ENCODE measurements at regions not wholly inside any gene's neighbourhood (a gene's known extent, or its start where the extent isn't known, plus 50 kb on each side); places are given as distances from the start of the nearest gene placed in this dataset.

DNA sequence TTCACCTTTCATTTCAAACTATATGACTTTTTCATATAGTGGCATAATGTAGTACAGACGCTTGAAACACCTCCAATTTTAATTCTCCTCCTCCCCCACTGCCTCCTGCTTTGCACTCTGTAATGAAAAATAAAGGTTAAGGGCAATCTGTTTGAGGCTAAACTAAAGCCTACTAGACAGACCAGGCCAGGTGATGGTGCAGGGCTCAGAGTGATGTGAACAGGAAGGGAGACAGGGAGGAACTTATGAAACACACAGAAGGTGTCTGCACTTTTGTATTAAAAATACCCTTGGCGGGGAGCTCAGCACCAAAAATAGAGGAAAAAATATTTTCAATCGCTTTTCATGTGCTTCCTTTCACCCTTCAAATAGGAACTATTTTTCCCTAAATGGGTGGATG is 415.4 kb downstream of the LMO4 start:
- POLR2A ChIA-PET: no interaction called here
- no TSS peak for BruUV-seq (replicated peaks)
- Mint-ChIP-seq H3K4me1 (ENCODE audit: insufficient read depth, unreplicated experiment) (no peaks in the 10 kb centered on the region), H3K9me3 (ENCODE audit: unreplicated experiment) (no peaks in the 10 kb centered on the region), H3K36me3 (ENCODE audit: insufficient read depth, unreplicated experiment) (no peaks in the 10 kb centered on the region), H3K27me3 (ENCODE audit: insufficient read depth, unreplicated experiment) (no peaks in the 10 kb centered on the region), H3K4me3 (ENCODE audit: unreplicated experiment) (no peak overlapping the region), H3K27ac (ENCODE audit: low read depth, unreplicated experiment) (no peak overlapping the region)
- DNase-seq (ENCODE audit: unreplicated experiment): no peak
- intact Hi-C loops (cut with micrococcal nuclease): no loop called here
- CTCF ChIA-PET: no interaction called here
- no peak for TF ChIP-seq CTCF (IDR thresholded peaks at IDR 0.05; ENCODE audit: unreplicated experiment)

- BruUV-seq (replicated peaks): no TSS peak
- Mint-ChIP-seq H3K9me3 (ENCODE audit: unreplicated experiment) (no peaks in the 10 kb centered on the region), H3K4me1 (ENCODE audit: insufficient read depth, unreplicated experiment) (no peaks in the 10 kb centered on the region), H3K27me3 (ENCODE audit: insufficient read depth, unreplicated experiment) (no peaks in the 10 kb centered on the region), H3K4me3 (ENCODE audit: unreplicated experiment) (no peak overlapping the region), H3K36me3 (ENCODE audit: insufficient read depth, unreplicated experiment) (no peaks in the 10 kb centered on the region), H3K27ac (ENCODE audit: low read depth, unreplicated experiment) (no peak overlapping the region)
- POLR2A ChIA-PET: no interaction called here
- DNase-seq (ENCODE audit: unreplicated experiment): no peak
- intact Hi-C loops (cut with micrococcal nuclease): no loop called here
- CTCF ChIA-PET: interaction anchor here (0.6 kb wide), 1 partner anchor 94 kb away, joined by 3 read pairs; no protein-coding TSS in a partner anchor
- TF ChIP-seq CTCF (IDR thresholded peaks at IDR 0.05; ENCODE audit: unreplicated experiment): no peak
Measured at GRCh38 chr1:87744763-87745162, 416.1 kb downstream of the LMO4 start.

DNA sequence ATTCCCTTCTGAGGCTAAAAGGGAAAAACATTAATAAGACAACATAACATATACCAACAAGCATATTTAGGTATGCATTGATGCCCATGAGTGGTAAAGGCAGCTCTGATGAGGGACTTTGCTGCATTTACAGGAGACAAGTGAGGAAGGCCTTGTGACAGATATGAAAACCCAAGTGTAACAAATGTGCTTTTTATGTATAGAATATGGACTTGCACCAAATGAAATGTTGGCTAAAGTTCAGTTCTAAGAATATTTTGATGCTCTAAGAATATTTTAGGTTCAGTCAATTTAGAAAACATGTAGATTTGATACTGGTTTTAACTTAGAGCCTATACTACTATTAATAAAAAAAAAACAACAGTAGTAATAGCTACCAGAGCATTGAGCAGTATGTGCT is 424.7 kb downstream of the LMO4 start:
- H3K9me3 Mint-ChIP-seq (ENCODE audit: unreplicated experiment): no peaks in the 10 kb centered on the region
- H3K27me3 Mint-ChIP-seq (ENCODE audit: insufficient read depth, unreplicated experiment): no peaks in the 10 kb centered on the region
- no peaks in the 10 kb centered on the region for H3K4me1 Mint-ChIP-seq (ENCODE audit: insufficient read depth, unreplicated experiment)
- ChIA-PET CTCF (no interaction called here), POLR2A (interaction anchor here (0.6 kb wide), 1 partner anchor 28 kb away, joined by 6 read pairs; no protein-coding TSS in a partner anchor)
- no peak overlapping the region for H3K27ac Mint-ChIP-seq (ENCODE audit: low read depth, unreplicated experiment)
- TF ChIP-seq CTCF (IDR thresholded peaks at IDR 0.05; ENCODE audit: unreplicated experiment): no peak
- intact Hi-C loops (cut with micrococcal nuclease): no loop called here
- no peak for DNase-seq (ENCODE audit: unreplicated experiment)
- no TSS peak for BruUV-seq (replicated peaks)
- H3K36me3 Mint-ChIP-seq (ENCODE audit: insufficient read depth, unreplicated experiment): peaks cover 6% of the 10 kb centered on the region
- H3K4me3 Mint-ChIP-seq (ENCODE audit: unreplicated experiment): no peak overlapping the region

GRCh38 chr1:87754139-87754538 is 425.5 kb downstream of the LMO4 start:
- intact Hi-C loops (cut with micrococcal nuclease): no loop called here
- BruUV-seq (replicated peaks): no TSS peak
- TF ChIP-seq CTCF (IDR thresholded peaks at IDR 0.05; ENCODE audit: unreplicated experiment): no peak
- Mint-ChIP-seq H3K4me3 (ENCODE audit: unreplicated experiment) (no peak overlapping the region), H3K36me3 (ENCODE audit: insufficient read depth, unreplicated experiment) (peaks cover 6% of the 10 kb centered on the region), H3K27ac (ENCODE audit: low read depth, unreplicated experiment) (no peak overlapping the region), H3K4me1 (ENCODE audit: insufficient read depth, unreplicated experiment) (no peaks in the 10 kb centered on the region), H3K9me3 (ENCODE audit: unreplicated experiment) (no peaks in the 10 kb centered on the region), H3K27me3 (ENCODE audit: insufficient read depth, unreplicated experiment) (no peaks in the 10 kb centered on the region)
- ChIA-PET CTCF (no interaction called here), POLR2A (no interaction called here)
- no peak for DNase-seq (ENCODE audit: unreplicated experiment)

All from MCF 10A (cell line).